ENCODE measurements at regions not wholly inside any gene's neighbourhood (a gene's known extent, or its start where the extent isn't known, plus 50 kb on each side); places are given as distances from the start of the nearest gene placed in this dataset.

DNA sequence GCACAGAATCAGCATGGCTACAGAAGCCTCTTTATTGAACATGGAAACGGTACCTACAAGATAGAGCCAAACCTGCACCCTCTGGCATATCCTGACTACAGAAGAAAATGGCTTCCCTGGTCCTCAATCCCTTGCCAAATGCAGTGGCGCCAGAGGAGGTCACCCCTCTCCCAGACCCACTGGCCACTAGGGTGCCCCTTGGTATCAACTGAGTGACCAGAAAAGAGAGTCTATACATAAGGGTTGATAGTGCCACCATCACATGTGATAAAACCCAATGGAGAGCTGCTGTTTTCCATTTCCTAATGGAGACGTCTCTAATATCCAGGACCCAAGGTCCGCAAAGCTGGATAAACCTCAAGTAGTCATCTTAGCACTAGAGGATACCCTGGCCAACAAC, 52.7 kb upstream of the ALK start:
- no peak for DNase-seq (ENCODE audit: low read depth)

DNA sequence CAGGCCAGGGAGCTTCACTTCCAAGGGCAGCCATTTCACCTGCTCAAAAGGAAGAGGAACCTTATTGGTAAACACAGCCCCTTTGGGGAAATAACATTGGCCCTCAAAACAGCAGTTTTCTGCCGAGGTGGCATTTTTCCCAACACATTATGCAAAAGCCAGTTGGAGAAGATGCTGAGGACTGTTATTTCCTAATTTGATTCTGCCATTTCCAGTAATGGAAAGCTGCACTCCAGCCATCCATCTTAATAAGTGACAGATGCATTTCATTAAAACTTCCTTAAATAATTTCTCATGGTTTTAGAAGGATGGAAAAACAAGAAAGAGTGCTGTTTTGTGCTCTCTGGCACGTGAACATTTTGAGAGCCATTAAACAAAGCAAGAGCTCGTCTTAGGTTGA, 55.9 kb upstream of the ALK start:
- DNase-seq (ENCODE audit: low read depth) = no peak

DNA sequence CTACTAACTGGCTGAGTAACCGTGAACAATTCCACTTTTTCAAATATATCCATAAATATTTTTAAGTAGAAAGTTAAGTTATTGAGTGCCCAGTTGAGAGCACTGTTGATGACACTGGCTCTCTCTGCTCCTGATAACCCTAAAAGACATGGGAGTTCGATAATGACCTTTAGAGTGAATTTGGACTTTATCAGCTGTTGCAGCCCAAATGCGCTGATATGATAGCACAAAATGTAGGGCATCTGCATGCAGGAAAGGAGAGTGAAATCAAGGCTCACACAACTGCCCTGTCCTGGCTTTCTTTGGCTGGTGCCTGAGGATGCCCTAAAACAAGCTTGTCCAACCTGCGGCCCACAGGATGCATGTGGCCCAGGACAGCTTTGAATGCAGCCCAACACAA, 60.0 kb upstream of the ALK start:
- DNase-seq (ENCODE audit: low read depth) = no peak

DNA sequence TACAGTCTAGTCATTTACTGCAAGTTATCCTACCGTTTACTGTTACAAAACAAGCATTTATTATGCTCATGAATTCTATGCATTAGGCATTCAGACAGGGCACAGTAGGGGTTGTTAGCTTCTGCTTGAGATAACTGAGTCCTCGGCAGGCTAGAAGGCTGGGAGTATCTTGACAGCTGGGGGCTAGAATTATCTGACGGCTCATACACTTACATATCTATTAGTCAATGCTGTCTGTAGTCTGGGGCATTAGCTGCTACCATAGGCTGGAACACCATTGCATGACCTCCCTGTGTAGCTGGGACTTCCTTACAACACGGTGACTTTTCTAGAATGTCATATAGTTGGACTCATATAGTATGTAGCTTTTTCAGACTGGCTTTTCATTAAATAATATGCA, 61.9 kb upstream of the ALK start:
- DNase-seq (ENCODE audit: low read depth) = no peak

DNA sequence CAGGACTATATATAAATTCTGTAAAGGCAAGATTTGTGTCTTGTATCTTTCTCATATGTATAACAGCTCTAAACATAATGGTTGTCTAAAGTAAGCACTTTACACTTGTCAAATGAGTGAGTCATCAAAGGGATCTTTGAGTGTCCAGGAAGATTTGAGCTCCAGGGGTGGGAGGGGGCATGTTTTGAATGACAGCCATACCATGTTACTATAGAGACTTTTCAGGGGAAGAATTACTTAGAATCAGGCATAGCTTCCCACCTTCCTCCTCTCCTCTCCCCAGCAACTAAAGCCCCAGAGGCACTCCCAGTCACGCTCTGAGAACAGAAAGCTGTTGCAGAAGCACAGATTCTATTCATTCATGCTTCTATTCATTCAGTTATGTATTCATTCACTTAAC, 65.8 kb upstream of the ALK start:
- DNase-seq (ENCODE audit: low read depth) = peak; percentile 36

DNA sequence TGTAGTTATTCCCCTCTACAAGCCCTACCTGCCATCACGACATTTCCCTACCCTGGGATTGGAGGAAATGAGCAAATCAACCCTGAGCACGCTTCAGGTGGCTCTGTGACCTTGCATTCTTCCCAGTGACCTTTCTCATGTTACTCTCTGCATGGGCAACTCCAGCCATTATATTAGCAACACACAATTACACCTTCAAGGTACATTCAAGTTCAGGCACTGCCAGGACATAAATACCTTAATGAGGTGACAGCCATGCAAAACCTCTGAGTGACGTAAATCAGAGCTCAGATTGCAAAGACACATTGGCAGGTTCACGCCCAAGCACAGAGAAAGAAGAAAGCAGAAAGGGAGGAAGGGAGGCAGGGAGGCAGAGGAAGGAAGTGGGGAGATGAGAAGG, 68.7 kb upstream of the ALK start:
- DNase-seq (ENCODE audit: low read depth) = peak; percentile 83

DNA sequence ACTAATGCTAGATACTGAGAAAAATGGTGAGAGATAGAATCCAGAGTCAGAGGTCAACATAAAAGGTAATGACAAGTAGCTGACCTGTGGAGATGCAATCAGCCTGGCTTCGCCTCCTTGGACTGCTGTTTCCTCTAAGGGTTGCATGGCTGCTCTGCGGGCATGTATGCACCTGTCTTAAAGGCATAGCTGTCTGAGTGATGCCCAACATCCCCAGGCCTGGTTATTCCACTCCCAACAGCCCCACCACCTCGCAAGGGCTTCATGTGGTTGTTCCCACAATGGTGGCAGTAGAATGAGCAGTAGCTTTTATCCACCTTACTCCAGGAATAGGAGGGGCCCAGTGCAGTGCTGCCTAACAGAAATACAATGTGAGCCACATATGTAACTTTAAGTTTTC, 69.7 kb upstream of the ALK start:
- DNase-seq (ENCODE audit: low read depth) = no peak

DNA sequence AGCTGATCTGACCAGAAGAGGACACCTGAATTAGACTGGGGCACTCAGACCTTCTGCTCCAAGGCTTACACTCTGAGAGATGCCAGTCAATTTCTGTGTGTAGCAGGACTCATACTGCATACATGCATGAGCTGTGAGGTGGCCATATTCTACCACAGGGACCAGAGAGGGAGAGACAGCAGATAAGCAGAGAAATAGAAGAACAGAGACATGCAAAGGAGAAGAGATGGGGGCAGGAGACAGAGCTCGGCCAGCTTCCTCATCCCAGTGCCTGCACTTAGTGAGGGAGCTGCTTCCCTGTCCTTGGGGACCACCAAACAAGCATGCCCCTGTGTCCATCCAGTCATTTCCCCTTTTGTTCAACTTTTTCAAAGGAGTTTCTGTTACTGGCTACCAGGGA, 73.9 kb upstream of the ALK start:
- no peak for DNase-seq (ENCODE audit: low read depth)

DNA sequence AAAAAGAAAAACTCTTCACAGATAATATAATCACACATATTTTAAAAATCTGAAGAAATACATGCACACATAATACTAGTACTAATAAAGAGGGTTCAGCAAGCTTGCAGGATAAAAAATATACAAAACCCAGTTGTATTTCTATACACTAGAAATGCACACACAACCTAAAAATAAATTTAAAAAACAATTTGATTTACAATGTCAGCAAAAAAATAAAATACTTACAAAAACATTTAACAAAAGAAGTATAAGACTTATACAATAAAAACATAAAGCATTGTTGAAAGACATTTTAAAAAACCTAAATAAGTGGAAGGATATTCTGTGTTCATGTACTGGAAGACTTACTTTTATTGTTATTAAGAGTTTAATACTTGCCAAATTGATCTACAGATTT, 81.7 kb upstream of the ALK start:
- no peak for DNase-seq (ENCODE audit: low read depth)

DNA sequence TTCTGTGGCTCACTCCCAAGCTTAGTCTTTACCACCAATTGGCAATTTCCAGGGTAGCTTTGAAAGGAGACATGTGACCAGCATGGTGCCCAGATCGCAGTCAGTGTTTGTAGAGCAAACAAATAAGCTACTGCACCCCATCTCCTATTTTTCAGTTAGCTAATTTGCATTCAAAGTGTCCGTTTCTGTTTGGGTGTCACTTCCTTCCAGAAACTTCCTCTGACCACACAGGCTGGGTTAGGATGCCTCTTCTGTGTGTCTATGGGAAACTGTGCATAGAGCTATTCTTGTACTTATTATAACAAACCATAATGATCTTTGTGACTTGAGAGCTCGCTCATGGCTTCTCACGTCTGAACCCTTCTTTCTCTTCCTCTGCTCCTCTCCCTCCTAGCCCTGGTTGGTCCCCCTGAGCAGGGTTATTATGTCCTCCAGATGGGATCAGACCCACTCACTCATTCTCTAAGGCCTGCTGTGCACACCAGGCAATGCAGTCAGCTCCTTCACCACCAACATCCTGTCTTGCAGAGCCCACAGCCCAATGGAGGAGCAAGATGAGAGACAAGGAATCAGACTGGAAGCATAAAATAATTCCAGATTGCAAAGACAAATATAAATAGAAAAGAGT, 101.2 kb upstream of the ALK start:
- DNase-seq (ENCODE audit: low read depth) = no peak

DNA sequence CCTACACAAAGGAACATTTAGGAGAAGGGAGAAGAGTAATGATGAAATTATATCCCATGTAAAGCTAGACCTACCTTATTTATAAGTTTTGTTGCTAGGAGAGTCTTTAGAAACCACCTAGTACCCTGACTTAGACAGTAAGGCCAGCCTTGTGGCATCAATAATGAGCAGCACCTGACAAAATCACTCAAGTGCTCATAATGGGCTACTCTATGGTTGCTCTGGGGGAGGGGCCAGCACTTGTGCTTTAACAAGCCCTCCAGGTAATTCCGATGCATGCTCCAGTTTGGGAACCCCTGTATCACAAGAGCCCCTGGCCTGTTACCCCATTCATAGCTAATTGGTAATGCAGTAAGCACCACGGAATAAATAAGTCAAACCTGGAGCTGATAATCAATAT, 102.9 kb upstream of the ALK start:
- no peak for DNase-seq (ENCODE audit: low read depth)

DNA sequence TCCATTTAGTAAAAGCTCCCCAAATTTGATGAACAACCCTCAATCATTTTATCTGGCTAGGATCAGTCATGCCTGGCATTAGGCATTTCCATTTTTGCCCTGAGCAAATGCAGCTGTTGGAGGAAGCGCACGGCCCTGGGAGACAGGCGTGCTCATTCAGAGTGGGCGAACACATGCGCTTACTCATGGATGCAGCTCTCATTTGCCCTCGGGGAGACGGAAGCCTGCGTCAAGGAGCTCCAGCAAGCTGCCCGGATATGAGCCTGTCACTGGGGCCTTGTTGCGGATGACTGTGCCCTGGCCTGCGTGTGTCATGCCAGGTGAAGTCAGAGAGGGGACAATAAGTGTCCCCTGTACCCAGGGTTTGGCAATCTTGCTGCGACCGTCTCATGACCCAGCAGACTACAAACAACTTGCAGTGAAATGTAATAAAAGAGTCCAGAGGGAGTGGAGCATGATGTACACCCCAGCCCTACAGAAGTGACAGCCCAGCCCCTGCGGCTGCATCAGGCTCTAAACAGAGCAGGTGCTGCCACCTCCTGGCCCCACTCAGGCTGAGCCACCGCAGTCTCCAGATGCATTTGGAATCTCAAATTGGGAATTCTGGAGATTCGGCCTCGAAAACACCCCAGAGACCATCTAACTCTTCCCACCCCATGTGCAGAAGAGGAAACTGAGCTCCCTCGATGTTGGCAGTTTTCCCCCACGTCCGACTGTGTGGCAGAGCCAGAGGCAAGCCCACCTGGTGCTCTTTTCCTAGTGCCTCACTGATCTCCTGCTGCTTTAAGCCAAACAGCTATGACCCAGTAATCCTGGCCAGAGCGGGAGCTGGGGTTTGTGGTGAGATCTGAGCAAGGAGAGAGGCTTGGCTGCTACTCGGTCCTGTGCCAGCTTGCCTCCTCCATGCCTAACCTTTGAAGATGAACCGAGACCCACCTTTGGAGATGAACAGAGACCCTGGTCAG, 105.0 kb upstream of the ALK start:
- DNase-seq (ENCODE audit: low read depth) = peak; percentile 77

DNA sequence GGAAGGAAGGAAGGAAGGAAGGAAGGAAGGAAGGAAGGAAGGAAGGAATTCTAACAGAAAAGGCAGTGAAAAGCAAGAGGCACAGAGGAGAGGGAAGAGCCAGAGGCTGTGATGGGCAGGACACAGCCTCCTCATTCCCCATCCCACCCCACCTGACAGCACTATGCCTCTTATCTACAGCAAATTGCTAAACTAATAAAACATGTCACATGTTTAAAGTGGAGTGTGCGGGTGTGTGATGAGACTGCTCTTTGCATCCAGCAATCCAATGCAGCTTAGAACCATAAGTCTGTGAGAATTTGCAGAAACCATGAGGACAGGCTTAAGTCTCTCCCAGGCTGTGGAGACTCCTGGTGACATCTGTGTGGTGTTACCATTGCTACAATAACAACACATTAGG, 108.4 kb upstream of the ALK start:
- DNase-seq (ENCODE audit: low read depth) = no peak

DNA sequence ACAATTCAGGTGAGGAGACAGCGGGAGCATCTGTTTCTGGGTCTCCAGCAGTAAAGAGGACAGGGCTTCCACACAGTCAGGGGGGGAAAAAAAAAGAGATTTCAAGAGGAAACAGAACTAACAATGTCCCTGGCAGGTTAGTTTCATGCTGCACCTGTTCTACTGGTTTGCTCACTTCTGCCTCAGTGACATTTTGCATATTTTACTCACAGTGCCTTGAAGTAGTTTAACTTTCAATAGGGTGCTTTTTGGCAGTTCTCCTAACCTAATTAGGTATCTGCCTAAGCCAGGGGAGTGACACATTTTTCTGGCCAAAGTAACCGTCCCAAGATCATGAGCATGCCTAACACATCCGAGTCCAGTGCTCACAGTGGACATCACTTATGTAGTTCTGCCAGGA, 109.0 kb upstream of the ALK start:
- peak; percentile 14 for DNase-seq (ENCODE audit: low read depth)

DNA sequence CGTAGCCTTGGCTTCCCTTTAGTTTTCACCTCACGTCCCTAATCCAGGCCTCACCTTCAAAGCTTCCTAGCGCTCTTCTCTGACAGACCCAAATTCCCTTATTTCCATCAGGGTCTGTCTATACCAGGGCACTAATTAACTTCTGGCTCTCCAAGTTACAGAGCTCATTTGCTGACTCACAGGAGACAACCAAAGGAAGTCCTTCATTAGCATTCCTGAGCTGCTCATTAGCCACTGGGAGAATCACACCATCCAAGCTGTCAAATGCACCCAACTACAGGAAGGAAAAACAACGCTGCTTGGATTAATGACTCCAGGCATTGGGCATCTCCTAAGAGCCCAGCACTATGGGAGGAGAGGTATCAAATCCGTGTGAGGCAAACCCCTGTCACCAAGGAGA, 109.8 kb upstream of the ALK start:
- DNase-seq (ENCODE audit: low read depth) = peak; percentile 56

DNA sequence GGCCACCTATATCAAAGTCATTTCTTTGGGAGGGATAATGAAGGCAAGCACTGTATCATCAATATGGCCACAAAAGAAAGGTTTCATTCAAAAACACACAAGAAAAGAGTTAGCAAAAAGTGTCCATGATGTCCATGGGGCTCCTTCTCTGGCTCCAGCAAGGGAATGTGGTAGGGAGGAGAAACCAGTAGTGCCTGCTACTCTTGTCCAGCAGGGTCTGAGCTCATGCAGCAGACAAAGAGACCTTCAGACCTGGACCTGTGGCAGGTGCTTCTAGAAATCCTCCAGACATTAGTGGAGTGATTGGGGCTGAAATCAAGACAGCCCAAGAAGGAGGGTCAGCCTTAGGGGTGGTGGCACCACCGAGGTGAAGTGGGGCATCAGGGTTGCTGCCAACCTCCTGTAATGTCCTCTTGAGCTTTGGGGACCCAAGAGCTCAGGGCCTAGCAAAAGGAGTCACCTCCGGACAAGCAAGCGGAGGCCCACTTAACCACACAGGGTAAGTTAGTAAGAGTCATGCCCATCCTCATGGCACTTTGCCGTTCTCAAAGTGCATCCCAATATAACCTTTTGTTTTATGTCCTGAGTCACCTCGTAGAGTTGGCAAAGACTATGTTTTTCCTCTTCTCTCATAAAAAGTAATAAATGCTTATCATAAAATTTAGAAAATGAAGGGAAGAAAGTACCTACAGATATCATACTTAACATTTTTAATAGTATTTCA, 112.6 kb upstream of the YPEL5 start:
- no peak for DNase-seq (ENCODE audit: low read depth)

DNA sequence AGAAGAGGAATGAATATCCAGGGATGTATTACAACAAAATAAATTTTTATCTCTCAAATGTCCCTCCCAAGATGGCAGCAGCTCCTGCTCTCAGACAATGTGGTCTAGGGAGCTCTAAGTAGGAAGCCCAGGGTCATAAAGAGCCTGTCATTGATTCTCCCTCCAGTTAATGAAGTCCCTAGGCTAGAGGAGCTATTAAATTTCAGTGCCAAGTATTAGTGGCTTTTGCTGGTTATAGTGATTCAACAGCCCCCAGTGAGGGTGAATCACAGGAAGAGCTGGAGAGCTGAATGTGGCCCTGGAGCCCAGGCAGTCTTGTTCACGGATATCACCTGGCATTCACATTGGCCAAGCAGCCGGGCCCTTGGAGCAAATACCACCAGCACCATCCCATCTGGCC, 109.8 kb upstream of the YPEL5 start:
- peak; percentile 31 for DNase-seq (ENCODE audit: low read depth)

DNA sequence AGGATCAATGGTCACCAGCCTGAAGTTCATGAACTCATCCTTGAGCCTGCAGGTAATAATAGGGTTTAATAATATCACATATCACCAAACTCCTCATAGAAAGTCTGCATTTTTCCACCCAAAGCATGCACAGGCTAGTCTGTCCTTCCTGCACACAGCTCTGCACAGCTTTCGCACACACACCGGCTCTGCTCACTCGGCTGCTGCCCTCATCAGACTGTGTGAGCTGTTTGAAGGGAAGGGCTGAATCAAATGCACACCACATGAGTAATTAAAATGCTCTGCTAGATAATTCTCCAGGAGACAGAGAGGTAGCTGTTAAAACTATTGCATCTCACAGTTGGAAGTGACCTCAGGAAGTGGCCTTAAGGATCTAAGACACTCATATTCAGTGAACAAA, 108.4 kb upstream of the YPEL5 start:
- no peak for DNase-seq (ENCODE audit: low read depth)

DNA sequence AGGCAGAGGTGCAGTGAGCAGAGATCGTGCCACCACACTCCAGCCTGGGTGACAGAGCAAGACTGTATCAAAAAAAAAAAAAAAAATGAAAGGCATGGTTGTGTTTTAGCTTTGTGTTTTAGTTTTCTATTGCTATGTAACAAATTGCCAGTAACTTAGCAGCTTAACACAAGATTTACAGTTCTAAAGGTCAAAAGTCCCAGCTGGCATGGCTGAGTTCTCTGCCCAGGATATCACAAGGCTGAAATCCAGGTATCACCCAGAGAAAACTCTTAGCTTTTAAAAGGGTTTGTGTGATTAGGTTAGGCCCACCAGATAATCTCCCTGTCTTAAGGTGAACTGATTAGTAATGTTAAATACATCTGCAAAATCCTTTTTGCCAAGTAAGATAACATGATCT, 107.7 kb upstream of the YPEL5 start:
- no peak for DNase-seq (ENCODE audit: low read depth)

DNA sequence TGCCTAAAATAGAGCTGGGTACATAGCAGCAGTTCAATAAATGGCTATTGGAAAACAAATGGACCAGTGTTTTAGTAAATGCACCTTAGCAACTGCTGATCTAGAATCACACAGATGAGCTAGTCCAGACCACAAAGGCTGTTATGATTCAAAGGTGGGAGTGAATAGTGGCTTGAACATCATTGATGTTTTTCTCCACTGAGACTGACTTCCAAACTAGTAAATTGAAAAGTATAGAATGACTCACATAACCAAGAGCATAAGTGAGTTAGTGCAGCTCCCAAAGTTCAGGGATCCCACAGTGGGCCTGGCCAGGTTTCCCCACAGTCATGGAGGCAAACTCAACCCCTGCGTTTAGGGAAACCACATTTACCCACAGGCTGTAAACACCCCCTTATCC, 106.7 kb upstream of the YPEL5 start:
- DNase-seq (ENCODE audit: low read depth) = no peak

DNA sequence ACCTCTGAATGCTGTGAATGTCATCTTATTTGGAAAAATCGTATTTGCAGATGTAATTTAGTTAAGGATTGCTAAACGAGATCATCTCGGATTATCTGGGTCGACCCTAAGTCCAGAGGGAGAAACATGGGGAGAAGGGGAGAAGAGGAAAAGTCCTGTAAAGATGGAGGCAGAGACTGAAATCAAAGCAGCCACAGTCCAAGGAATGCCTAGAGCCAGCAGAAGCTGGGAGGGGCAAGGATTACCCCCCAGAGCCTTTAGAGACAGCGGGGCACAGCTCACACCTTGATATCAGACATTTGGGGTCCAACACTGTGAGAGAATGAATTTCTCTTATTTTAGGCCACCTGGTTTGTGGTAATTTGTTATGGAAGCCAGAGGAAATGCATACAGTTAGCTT, 104.9 kb upstream of the YPEL5 start:
- no peak for DNase-seq (ENCODE audit: low read depth)

DNA sequence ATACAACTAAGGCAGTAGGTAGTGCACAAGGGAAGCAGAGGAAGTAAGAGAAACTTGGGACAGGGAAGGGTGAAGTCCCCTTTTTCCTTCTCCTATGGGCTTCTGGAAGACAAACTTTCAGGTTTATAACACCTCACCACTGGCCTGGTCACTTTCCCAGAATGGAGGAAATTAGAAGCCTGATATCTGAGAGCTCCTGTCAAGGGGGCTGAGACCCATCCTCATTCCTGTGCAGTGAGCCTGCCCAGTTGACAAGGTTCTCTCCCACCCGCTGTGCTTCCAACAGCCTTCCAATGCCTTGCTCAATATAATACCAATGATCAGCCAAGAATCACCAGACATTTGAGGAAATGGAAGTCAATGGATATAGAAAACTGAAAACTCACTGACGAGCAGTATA, 100.4 kb upstream of the YPEL5 start:
- DNase-seq (ENCODE audit: low read depth) = no peak

DNA sequence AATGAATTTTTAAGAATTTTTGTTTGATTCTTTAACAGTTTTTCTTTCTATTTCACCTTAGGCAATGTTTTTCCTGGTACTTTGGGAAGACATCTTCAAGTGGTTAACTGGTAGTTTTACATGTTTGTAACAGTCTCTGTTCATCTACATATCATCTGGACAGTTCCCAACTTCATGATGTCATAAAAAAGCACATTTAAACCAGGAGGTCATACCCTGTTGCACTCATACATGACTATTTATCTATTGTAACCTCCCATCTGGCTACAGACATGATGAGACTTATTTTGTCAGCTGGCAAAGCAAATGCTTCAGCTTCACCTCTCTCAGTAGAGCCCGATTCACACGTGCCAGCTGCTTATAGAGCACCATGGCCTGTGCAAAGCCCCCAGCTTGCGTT, 99.8 kb upstream of the YPEL5 start:
- DNase-seq (ENCODE audit: low read depth) = no peak
